A549 (cell line): ENCODE measurements at regions not wholly inside any gene's neighbourhood (a gene's known extent, or its start where the extent isn't known, plus 50 kb on each side); places are given as distances from the start of the nearest gene placed in this dataset.

Source experiments
- ATAC-seq, 2 experiments: fragments of 200-7000 bp in 1 of 2; fragments of >200 bp in 1 of 2; cut with Nextera tagmentation in 1 of 2; cut with Tn5 transposase in 1 of 2; 3 replicates each; pipeline versions ENCODE4 v1.8.0 to v1.9.1; 2018 to 2020; ENCODE audit warnings: mild to moderate bottlenecking in 1 of 2, moderate library complexity in 1 of 2
- CTCF ChIA-PET: fragments of 300-600 bp; sonication (Branson Sonifier 250); formaldehyde crosslinking; extraction: SDS; loops from one replicate; lab custom pipeline; 2021; ENCODE audit warnings: antibody characterized with exemption, inconsistent platforms; lab: Yijun Ruan, JAX
- POLR2A ChIA-PET: fragments of 350-600 bp; formaldehyde crosslinking; extraction: SDS; loops from one replicate; lab custom pipeline; 2021; ENCODE audit warnings: antibody characterized with exemption, inconsistent platforms; lab: Yijun Ruan, JAX
- DNase-seq, 2 experiments: peaks; one replicate each; pipeline versions ENCODE4 v3.0.0 to v3.0.0-alpha.2; 2011 to 2016; ENCODE audit warnings: low read depth in 1 of 2, low spot score in 1 of 2
- FAIRE-seq: peaks from 2 replicates; lab custom pipeline; 2011; peaks lifted over from hg19 to GRCh38; lab: Jason Lieb, UNC
- H3K27ac ChIP-seq, 2 experiments: fragments of >200 bp; sonication (Bioruptor Twin); formaldehyde crosslinking; 3 replicates each; pipeline ENCODE4 v1.5.1; 2016 to 2017
- H3K4me1 ChIP-seq: fragments of >200 bp; sonication (Bioruptor Twin); formaldehyde crosslinking; 3 replicates; pipeline ENCODE4 v1.6.1; 2016
- H3K4me2 ChIP-seq: fragments of >200 bp; sonication (Bioruptor Twin); formaldehyde crosslinking; 3 replicates; pipeline ENCODE4 v1.6.1; 2016
- H3K4me3 ChIP-seq: fragments of >200 bp; sonication (Bioruptor Twin); formaldehyde crosslinking; 3 replicates; pipeline ENCODE4 v1.5.1; 2016
- H3K9me3 ChIP-seq: fragments of >200 bp; sonication (Bioruptor Twin); formaldehyde crosslinking; 3 replicates; pipeline ENCODE4 v1.6.1; 2016
- ATOH8 ChIP-seq: fragments of 250-450 bp; sonication (Bioruptor Pico); IDR thresholded peaks from 2 replicates; pipeline ENCODE4 v1.5.0; 2020; ENCODE audit warnings: low read depth, mild to moderate bottlenecking, moderate library complexity
- CBX2 ChIP-seq: fragments of 200-600 bp; sonication (generic); IDR thresholded peaks from 2 replicates; pipeline ENCODE4 v1.6.1; 2016; ENCODE audit warnings: low read depth, mild to moderate bottlenecking, borderline replicate concordance
- CEBPB ChIP-seq, 2 experiments: fragments of >200 bp in 1 of 2; sonication (Bioruptor Twin) in 1 of 2; formaldehyde crosslinking in 1 of 2; IDR thresholded peaks; 2 replicates each; pipeline ENCODE4 v1.6.1; 2012 to 2016
- CTCF ChIP-seq: fragments of >200 bp; sonication (Bioruptor Twin); formaldehyde crosslinking; IDR thresholded peaks from 3 replicates; pipeline ENCODE4 v1.5.1; 2016
- EHF ChIP-seq: fragments of 250-450 bp; sonication (Bioruptor Pico); IDR thresholded peaks from 2 replicates; pipeline ENCODE4 v1.5.0; 2020; ENCODE audit warnings: mild to moderate bottlenecking
- EHMT2 ChIP-seq: fragments of 200-600 bp; sonication (generic); IDR thresholded peaks from 2 replicates; pipeline ENCODE4 v1.6.1; 2016; ENCODE audit warnings: antibody characterized with exemption, low read depth, mild to moderate bottlenecking, moderate library complexity
- EP300 ChIP-seq, 2 experiments: fragments of >200 bp; sonication (Bioruptor Twin); formaldehyde crosslinking; IDR thresholded peaks; 2 replicates in 1 of 2; 3 replicates in 1 of 2; pipeline ENCODE4 v1.6.1; 2016 to 2017
- ESRRA ChIP-seq: fragments of 150-350 bp; IDR thresholded peaks from 2 replicates; pipeline ENCODE4 v1.6.1; 2014; ENCODE audit warnings: mild to moderate bottlenecking, low read length, borderline replicate concordance
- GATA3 ChIP-seq: IDR thresholded peaks from 2 replicates; pipeline ENCODE4 v1.6.1; 2012; ENCODE audit warnings: borderline replicate concordance
- HDAC2 ChIP-seq: fragments of 200-600 bp; sonication (generic); IDR thresholded peaks from 2 replicates; pipeline ENCODE4 v1.6.1; 2016
- HES2 ChIP-seq: fragments of >200 bp; sonication (Bioruptor Twin); formaldehyde crosslinking; IDR thresholded peaks from 2 replicates; pipeline ENCODE4 v1.6.1; 2016
- HOXB13 ChIP-seq: fragments of 250-450 bp; sonication (Bioruptor Pico); IDR thresholded peaks from 2 replicates; pipeline ENCODE4 v1.5.0; 2020; ENCODE audit warnings: low read depth, mild to moderate bottlenecking, moderate library complexity
- HOXB5 ChIP-seq: fragments of 250-450 bp; sonication (Bioruptor Pico); IDR thresholded peaks from 2 replicates; pipeline ENCODE4 v1.5.0; 2020; ENCODE audit warnings: mild to moderate bottlenecking, moderate library complexity
- JUN ChIP-seq, 2 experiments: fragments of >200 bp; sonication (Bioruptor Twin); formaldehyde crosslinking; IDR thresholded peaks; 2 replicates in 1 of 2; 3 replicates in 1 of 2; pipeline ENCODE4 v1.6.1; 2016 to 2017
- JUNB ChIP-seq: fragments of >200 bp; sonication (Bioruptor Twin); formaldehyde crosslinking; IDR thresholded peaks from 2 replicates; pipeline ENCODE4 v1.6.1; 2016
- KDM1A ChIP-seq: fragments of 200-600 bp; sonication (generic); IDR thresholded peaks from 2 replicates; pipeline ENCODE4 v1.6.1; 2016; ENCODE audit warnings: low read depth, mild to moderate bottlenecking
- MAFK ChIP-seq: fragments of 450-650 bp; IDR thresholded peaks from 2 replicates; pipeline ENCODE4 v1.6.1; 2014; ENCODE audit not compliant: partially characterized antibody
- NFE2L2 ChIP-seq: fragments of 150-350 bp; conservative IDR thresholded peaks from 2 replicates; pipeline ENCODE4 v1.6.1; 2014; ENCODE audit warnings: low read length
- PHF8 ChIP-seq: fragments of 200-600 bp; sonication (generic); IDR thresholded peaks from 2 replicates; pipeline ENCODE4 v1.6.1; 2016; ENCODE audit warnings: low read depth, mild to moderate bottlenecking, antibody characterized with exemption, moderate library complexity, borderline replicate concordance
- POLR2AphosphoS2 ChIP-seq: conservative IDR thresholded peaks from 2 replicates; pipeline ENCODE4 v1.6.1; 2012; ENCODE audit warnings: low read length, improper control_type of control experiment, inconsistent platforms
- RAD21 ChIP-seq, 2 experiments: fragments of >200 bp in 1 of 2; sonication (Bioruptor Twin) in 1 of 2; formaldehyde crosslinking in 1 of 2; IDR thresholded peaks in 1 of 2; conservative IDR thresholded peaks in 1 of 2; 2 replicates in 1 of 2; 3 replicates in 1 of 2; pipeline ENCODE4 v1.6.1; 2012 to 2018; ENCODE audit warnings: inconsistent platforms in 1 of 2
- RARB ChIP-seq: fragments of 250-450 bp; sonication (Bioruptor Pico); IDR thresholded peaks from 2 replicates; pipeline ENCODE4 v1.8.0; 2021; ENCODE audit warnings: mild to moderate bottlenecking, moderate library complexity
- SMC3 ChIP-seq: fragments of >200 bp; sonication (Bioruptor Twin); formaldehyde crosslinking; IDR thresholded peaks from 3 replicates; pipeline ENCODE4 v1.6.1; 2018; ENCODE audit warnings: inconsistent platforms
- TFCP2L1 ChIP-seq: fragments of 250-450 bp; sonication (Bioruptor Pico); IDR thresholded peaks from 2 replicates; pipeline ENCODE4 v1.5.0; 2021; ENCODE audit warnings: mild to moderate bottlenecking
- USF2 ChIP-seq: fragments of 450-650 bp; IDR thresholded peaks from 2 replicates; pipeline ENCODE4 v1.6.1; 2014; ENCODE audit warnings: antibody characterized with exemption
- ZC3H11A ChIP-seq: fragments of 450-650 bp; IDR thresholded peaks from 2 replicates; pipeline ENCODE4 v1.6.1; 2014; ENCODE audit warnings: antibody characterized with exemption, mild to moderate bottlenecking
- ZSCAN20 ChIP-seq: fragments of 250-450 bp; sonication (Bioruptor Pico); IDR thresholded peaks from 2 replicates; pipeline ENCODE4 v1.8.0; 2022; ENCODE audit warnings: mild to moderate bottlenecking, moderate library complexity
- WGBS: methylation state at CpG from one replicate; pipeline ENCODE4 v1.1.6; 2017; ENCODE audit errors: missing lambda C conversion rate; 5-methylcytosine and 5-hydroxymethylcytosine counted together
- TF ChIP-seq, protein P1 (sequence below): fragments of >200 bp; sonication (Bioruptor Twin); formaldehyde crosslinking; IDR thresholded peaks from 3 replicates; pipeline ENCODE4 v1.6.1; 2016
- TF ChIP-seq, protein P2 (sequence below): IDR thresholded peaks from 2 replicates; pipeline ENCODE4 v1.6.1; 2012
- TF ChIP-seq, protein P3 (sequence below): fragments of 150-350 bp; IDR thresholded peaks from 2 replicates; pipeline ENCODE4 v1.6.1; 2014; ENCODE audit warnings: low read depth, mild to moderate bottlenecking, low read length

- no peak for TF ChIP-seq JUNB
Measured at GRCh38 chr6:4565301-4566250, 210.6 kb upstream of the CDYL start (continued).

DNA sequence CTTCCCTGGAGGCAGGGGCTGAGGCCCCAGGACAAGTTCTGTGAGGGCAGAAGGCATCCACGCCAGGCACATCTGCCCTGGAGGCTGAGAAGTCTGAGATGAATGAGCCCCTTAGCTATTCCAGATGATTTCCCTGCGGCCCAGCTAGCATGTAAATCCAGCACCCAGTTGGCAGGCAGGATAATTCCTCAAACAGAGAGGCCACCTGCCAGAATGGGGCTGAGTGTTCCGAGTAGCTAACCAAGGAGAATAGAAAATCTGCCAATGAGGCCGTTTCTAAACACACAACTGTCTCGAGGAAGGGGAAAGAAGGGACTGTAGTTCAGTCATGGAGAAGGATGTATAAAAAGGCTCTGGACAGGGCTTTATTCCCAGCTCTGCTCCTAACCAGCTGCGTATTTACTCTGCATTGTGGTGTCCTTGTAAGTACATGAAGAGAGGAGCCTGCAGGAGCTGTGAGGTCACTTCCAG lies 211.4 kb upstream of the CDYL start:
- DNase-seq = no peak
- Histone ChIP-seq H3K9me3 (no peaks in the 10 kb centered on the region), H3K4me2 (no peak overlapping the region), H3K27ac (no peak overlapping the region), H3K4me3 (no peak overlapping the region), H3K4me1 (no peaks in the 10 kb centered on the region)
- no peak for ATAC-seq
- no peak for TF ChIP-seq MAFK
- TF ChIP-seq, protein P1, sequence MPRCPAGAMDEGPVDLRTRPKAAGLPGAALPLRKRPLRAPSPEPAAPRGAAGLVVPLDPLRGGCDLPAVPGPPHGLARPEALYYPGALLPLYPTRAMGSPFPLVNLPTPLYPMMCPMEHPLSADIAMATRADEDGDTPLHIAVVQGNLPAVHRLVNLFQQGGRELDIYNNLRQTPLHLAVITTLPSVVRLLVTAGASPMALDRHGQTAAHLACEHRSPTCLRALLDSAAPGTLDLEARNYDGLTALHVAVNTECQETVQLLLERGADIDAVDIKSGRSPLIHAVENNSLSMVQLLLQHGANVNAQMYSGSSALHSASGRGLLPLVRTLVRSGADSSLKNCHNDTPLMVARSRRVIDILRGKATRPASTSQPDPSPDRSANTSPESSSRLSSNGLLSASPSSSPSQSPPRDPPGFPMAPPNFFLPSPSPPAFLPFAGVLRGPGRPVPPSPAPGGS = no peak
- no peak for TF ChIP-seq EHF (CRISPR knock-in tag)
- TF ChIP-seq, protein P2, sequence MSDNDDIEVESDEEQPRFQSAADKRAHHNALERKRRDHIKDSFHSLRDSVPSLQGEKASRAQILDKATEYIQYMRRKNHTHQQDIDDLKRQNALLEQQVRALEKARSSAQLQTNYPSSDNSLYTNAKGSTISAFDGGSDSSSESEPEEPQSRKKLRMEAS = no peak
- TF ChIP-seq KDM1A = no peak
- no peak for TF ChIP-seq ATOH8
- TF ChIP-seq CBX2 = no peak
- TF ChIP-seq HES2 = no peak
- no peak for TF ChIP-seq TFCP2L1
- no peak for TF ChIP-seq HOXB5 (CRISPR knock-in tag)
- no peak for TF ChIP-seq ESRRA
- TF ChIP-seq SMC3 = no peak
- TF ChIP-seq EHMT2 = no peak
- no peak for TF ChIP-seq CEBPB (IDR thresholded peaks at IDR 0.05)
- CTCF ChIA-PET = interaction anchor here (1.1 kb wide), 1 partner anchor 10 kb away, joined by 4 read pairs; no protein-coding TSS in a partner anchor
- POLR2A ChIA-PET = no interaction called here
- WGBS = 78% methylated on average over 4 of the region's 6 CpGs
- no peak for FAIRE-seq

DNA sequence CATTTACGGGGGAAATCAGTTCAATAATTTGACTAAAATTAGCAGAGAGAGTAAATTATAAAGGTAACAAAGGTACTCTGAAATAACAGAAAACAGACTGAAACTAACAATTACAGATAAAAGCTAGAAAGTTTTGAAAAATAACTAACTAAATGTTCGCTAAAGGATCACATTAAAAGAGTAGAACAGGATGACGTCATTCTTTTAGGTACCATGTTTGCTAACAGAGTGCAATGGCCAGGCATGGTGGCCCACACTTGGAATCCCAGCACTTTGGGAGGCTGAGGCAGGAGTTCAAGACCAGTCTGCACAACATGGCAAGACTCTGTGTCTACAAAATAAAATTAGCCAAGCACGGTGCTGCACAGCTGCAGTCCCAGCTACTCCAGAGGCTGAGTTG lies 212.3 kb upstream of the CDYL start:
- ChIA-PET CTCF (interaction anchor here (1.1 kb wide), 1 partner anchor 9 kb away, joined by 4 read pairs; no protein-coding TSS in a partner anchor), POLR2A (no interaction called here)
- Histone ChIP-seq H3K4me3 (no peak overlapping the region), H3K4me1 (no peaks in the 10 kb centered on the region), H3K9me3 (no peaks in the 10 kb centered on the region), H3K4me2 (no peak overlapping the region), H3K27ac (no peak overlapping the region)
- DNase-seq = no peak
- WGBS = 56% methylated on average over 4 of the region's 4 CpGs
- FAIRE-seq = no peak
- no peak for ATAC-seq
- TF ChIP-seq RAD21 (conservative IDR thresholded peaks at IDR 0.05 in 1 of 2, IDR thresholded peaks at IDR 0.05 in 1 of 2) (no peak), PHF8 (no peak), USF2 (no peak), ZSCAN20 (CRISPR knock-in tag) (no peak), NFE2L2 (no peak), SMC3 (no peak), GATA3 (no peak), EP300 (IDR thresholded peaks at IDR 0.05) (no peak), POLR2AphosphoS2 (no peak), JUN (IDR thresholded peaks at IDR 0.05) (no peak), RARB (CRISPR knock-in tag) (no peak), ZC3H11A (no peak), HOXB13 (CRISPR knock-in tag) (no peak), HDAC2 (no peak), KDM1A (no peak), CTCF (no peak)
- TF ChIP-seq, protein P3, sequence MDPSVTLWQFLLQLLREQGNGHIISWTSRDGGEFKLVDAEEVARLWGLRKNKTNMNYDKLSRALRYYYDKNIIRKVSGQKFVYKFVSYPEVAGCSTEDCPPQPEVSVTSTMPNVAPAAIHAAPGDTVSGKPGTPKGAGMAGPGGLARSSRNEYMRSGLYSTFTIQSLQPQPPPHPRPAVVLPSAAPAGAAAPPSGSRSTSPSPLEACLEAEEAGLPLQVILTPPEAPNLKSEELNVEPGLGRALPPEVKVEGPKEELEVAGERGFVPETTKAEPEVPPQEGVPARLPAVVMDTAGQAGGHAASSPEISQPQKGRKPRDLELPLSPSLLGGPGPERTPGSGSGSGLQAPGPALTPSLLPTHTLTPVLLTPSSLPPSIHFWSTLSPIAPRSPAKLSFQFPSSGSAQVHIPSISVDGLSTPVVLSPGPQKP = no peak
